Loucy (cell line): ENCODE measurements at regions not wholly inside any gene's neighbourhood (a gene's known extent, or its start where the extent isn't known, plus 50 kb on each side); places are given as distances from the start of the nearest gene placed in this dataset.

Experiments used
- H2AFZ ChIP-seq: fragments of 200-600 bp; sonication (generic); 2 replicates; pipeline ENCODE4 v1.6.0; 2016; ENCODE audit warnings: antibody characterized with exemption, mild to moderate bottlenecking, low read length, moderate library complexity
- H3F3A ChIP-seq: fragments of 200-600 bp; 2 replicates; pipeline ENCODE4 v1.6.0; 2016; ENCODE audit warnings: antibody characterized with exemption, low read depth, mild to moderate bottlenecking
- H3K27me3 ChIP-seq: fragments of 200-600 bp; sonication (generic); 2 replicates; pipeline ENCODE4 v1.6.1; 2014; ENCODE audit warnings: low read length, mild to moderate bottlenecking; ENCODE audit not compliant: insufficient read depth, poor library complexity, severe bottlenecking
- H3K36me3 ChIP-seq: fragments of 200-600 bp; sonication (generic); 2 replicates; pipeline ENCODE4 v1.6.1; 2016; ENCODE audit warnings: low read length; ENCODE audit not compliant: insufficient read depth
- H3K4me1 ChIP-seq: fragments of 200-600 bp; sonication (generic); 2 replicates; pipeline ENCODE4 v1.5.1; 2014; ENCODE audit warnings: low read length, mild to moderate bottlenecking; ENCODE audit not compliant: insufficient read depth, poor library complexity, severe bottlenecking
- H3K4me2 ChIP-seq: fragments of 200-600 bp; sonication (generic); 2 replicates; pipeline ENCODE4 v1.6.0; 2014; ENCODE audit warnings: antibody characterized with exemption, low read length, low read depth, mild to moderate bottlenecking; ENCODE audit not compliant: poor library complexity, severe bottlenecking
- H3K4me3 ChIP-seq: fragments of 200-600 bp; sonication (generic); 2 replicates; pipeline ENCODE4 v1.5.1; 2014; ENCODE audit warnings: low read length, mild to moderate bottlenecking, mixed read lengths; ENCODE audit not compliant: poor library complexity, severe bottlenecking
- H3K79me2 ChIP-seq: fragments of 200-600 bp; sonication (generic); 2 replicates; pipeline ENCODE4 v1.6.1; 2014; ENCODE audit warnings: low read length; ENCODE audit not compliant: insufficient read depth
- H3K9ac ChIP-seq: fragments of 200-600 bp; sonication (generic); 2 replicates; pipeline ENCODE4 v1.6.0; 2014; ENCODE audit warnings: mild to moderate bottlenecking, low read depth, low read length, moderate library complexity; ENCODE audit not compliant: poor library complexity, severe bottlenecking
- H3K9me2 ChIP-seq: fragments of 200-600 bp; sonication (generic); replicated peaks from 2 replicates; pipeline ENCODE4 v1.6.1; 2016; ENCODE audit warnings: low read depth, low read length, mixed read lengths
- H3K9me3 ChIP-seq: fragments of 200-600 bp; sonication (generic); 2 replicates; pipeline ENCODE4 v1.6.1; 2014; ENCODE audit warnings: mild to moderate bottlenecking, antibody characterized with exemption, low read length, low read depth; ENCODE audit not compliant: insufficient read depth
- H4K20me1 ChIP-seq: fragments of 200-600 bp; sonication (generic); 2 replicates; pipeline ENCODE4 v1.6.0; 2014; ENCODE audit warnings: antibody characterized with exemption, low read length, mild to moderate bottlenecking; ENCODE audit not compliant: insufficient read depth, poor library complexity, severe bottlenecking
- CTCF ChIP-seq: fragments of 200-600 bp; sonication (generic); conservative IDR thresholded peaks from 2 replicates; pipeline ENCODE4 v1.5.1; 2014; ENCODE audit warnings: mild to moderate bottlenecking, antibody characterized with exemption, low read length
- EZH2phosphoT487 ChIP-seq: fragments of 200-600 bp; IDR thresholded peaks from 2 replicates; pipeline ENCODE4 v1.6.1; 2018; ENCODE audit warnings: antibody characterized with exemption, mild to moderate bottlenecking, moderate library complexity, borderline replicate concordance

GRCh38 chr13:89783221-89783755, 1564.2 kb upstream of the MIR17HG start:
- Histone ChIP-seq H3K4me2 (no peak overlapping the region), H3K9me3 (no peaks in the 10 kb centered on the region), H3K9ac (no peak overlapping the region), H3K4me1 (no peaks in the 10 kb centered on the region), H3K9me2 (no peaks in the 10 kb centered on the region), H3F3A (no peaks in the 10 kb centered on the region), H3K79me2 (no peaks in the 10 kb centered on the region), H2AFZ (no peak overlapping the region), H4K20me1 (no peaks in the 10 kb centered on the region), H3K4me3 (no peak overlapping the region), H3K36me3 (no peaks in the 10 kb centered on the region), H3K27me3 (no peaks in the 10 kb centered on the region)
- TF ChIP-seq CTCF (no peak), EZH2phosphoT487 (no peak)

GRCh38 chr13:89784161-89784809, 1563.2 kb upstream of the MIR17HG start:
- Histone ChIP-seq H3K9ac (no peak overlapping the region), H3F3A (no peaks in the 10 kb centered on the region), H4K20me1 (no peaks in the 10 kb centered on the region), H3K79me2 (no peaks in the 10 kb centered on the region), H2AFZ (no peak overlapping the region), H3K4me1 (no peaks in the 10 kb centered on the region), H3K36me3 (no peaks in the 10 kb centered on the region), H3K4me3 (no peak overlapping the region), H3K4me2 (no peak overlapping the region), H3K27me3 (no peaks in the 10 kb centered on the region), H3K9me3 (no peaks in the 10 kb centered on the region), H3K9me2 (no peaks in the 10 kb centered on the region)
- TF ChIP-seq CTCF (no peak), EZH2phosphoT487 (no peak)

- no peaks in the 10 kb centered on the region for H3F3A ChIP-seq
- no peaks in the 10 kb centered on the region for H3K79me2 ChIP-seq
- no peak overlapping the region for H3K4me2 ChIP-seq
- no peak overlapping the region for H3K9ac ChIP-seq
- no peaks in the 10 kb centered on the region for H3K27me3 ChIP-seq
- no peaks in the 10 kb centered on the region for H3K36me3 ChIP-seq
- no peaks in the 10 kb centered on the region for H3K9me3 ChIP-seq
- no peaks in the 10 kb centered on the region; the same call in 1 of the 2 replicates for H3K9me2 ChIP-seq
- no peak overlapping the region for H2AFZ ChIP-seq
- no peaks in the 10 kb centered on the region for H4K20me1 ChIP-seq
- no peaks in the 10 kb centered on the region for H3K4me1 ChIP-seq
- no peak for TF ChIP-seq EZH2phosphoT487
- no peak for TF ChIP-seq CTCF
- H3K4me3 ChIP-seq: no peak overlapping the region
These were observed 1561.0 kb upstream of the MIR17HG start for GRCh38 chr13:89786531-89786930.
